IMR-90 (cell line): ENCODE measurements at regions not wholly inside any gene's neighbourhood (a gene's known extent, or its start where the extent isn't known, plus 50 kb on each side); places are given as distances from the start of the nearest gene placed in this dataset.

Experiments used
- BHLHE40 ChIP-seq: fragments of 150-350 bp; IDR thresholded peaks from 2 replicates; pipeline ENCODE4 v1.6.1; 2016; ENCODE audit warnings: mild to moderate bottlenecking, low read depth, low read length
- CEBPB ChIP-seq: IDR thresholded peaks from 2 replicates; pipeline ENCODE4 v1.6.1; 2012; ENCODE audit warnings: low read depth, low read length, improper control_type of control experiment
- MAZ ChIP-seq: IDR thresholded peaks from 2 replicates; pipeline ENCODE4 v1.6.1; 2012; ENCODE audit warnings: low read depth, mild to moderate bottlenecking, low read length, improper control_type of control experiment, moderate library complexity, borderline replicate concordance
- POLR2A ChIP-seq: IDR thresholded peaks from 2 replicates; pipeline ENCODE4 v1.6.1; 2012; ENCODE audit warnings: mild to moderate bottlenecking, low read depth, low read length
- RAD21 ChIP-seq: IDR thresholded peaks from 2 replicates; pipeline ENCODE4 v1.6.1; 2012; ENCODE audit warnings: low read length, improper control_type of control experiment
- RCOR1 ChIP-seq: IDR thresholded peaks from 2 replicates; pipeline ENCODE4 v1.6.1; 2012; ENCODE audit warnings: mild to moderate bottlenecking, low read length, improper control_type of control experiment; ENCODE audit not compliant: insufficient replicate concordance
- TF ChIP-seq, protein P1 (sequence below): conservative IDR thresholded peaks from 2 replicates; pipeline ENCODE4 v1.5.1; 2012; ENCODE audit warnings: mild to moderate bottlenecking, low read depth, low read length, improper control_type of control experiment

DNA sequence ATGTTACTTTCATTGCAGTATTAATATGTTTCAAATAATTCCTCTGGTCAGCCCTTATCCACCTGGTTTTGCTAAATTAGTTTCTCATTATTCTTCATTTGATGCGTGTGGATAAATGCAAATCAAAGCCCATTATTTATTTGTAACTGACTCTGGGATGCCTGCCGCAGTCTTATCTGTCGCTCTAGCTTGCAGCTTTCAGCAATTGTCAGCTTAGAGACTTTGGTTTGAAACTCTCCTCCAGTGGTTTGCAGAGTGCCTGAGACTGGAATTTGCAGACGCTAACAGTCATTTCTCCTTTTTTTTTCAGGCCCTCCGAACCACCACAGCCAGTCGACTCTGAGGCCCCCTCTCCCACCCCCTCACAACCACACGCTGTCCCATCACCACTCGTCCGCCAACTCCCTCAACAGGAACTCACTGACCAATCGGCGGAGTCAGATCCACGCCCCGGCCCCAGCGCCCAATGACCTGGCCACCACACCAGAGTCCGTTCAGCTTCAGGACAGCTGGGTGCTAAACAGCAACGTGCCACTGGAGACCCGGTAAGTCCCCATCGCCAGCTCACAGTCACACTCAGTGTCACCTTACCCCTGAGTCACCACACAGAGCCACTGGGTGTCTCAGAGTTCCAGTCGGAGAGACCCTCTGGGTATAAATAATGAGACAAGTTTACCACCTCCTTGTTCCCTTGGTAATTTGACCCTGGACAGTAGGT is 339.0 kb upstream of the WWC1 start:
- TF ChIP-seq, protein P1, sequence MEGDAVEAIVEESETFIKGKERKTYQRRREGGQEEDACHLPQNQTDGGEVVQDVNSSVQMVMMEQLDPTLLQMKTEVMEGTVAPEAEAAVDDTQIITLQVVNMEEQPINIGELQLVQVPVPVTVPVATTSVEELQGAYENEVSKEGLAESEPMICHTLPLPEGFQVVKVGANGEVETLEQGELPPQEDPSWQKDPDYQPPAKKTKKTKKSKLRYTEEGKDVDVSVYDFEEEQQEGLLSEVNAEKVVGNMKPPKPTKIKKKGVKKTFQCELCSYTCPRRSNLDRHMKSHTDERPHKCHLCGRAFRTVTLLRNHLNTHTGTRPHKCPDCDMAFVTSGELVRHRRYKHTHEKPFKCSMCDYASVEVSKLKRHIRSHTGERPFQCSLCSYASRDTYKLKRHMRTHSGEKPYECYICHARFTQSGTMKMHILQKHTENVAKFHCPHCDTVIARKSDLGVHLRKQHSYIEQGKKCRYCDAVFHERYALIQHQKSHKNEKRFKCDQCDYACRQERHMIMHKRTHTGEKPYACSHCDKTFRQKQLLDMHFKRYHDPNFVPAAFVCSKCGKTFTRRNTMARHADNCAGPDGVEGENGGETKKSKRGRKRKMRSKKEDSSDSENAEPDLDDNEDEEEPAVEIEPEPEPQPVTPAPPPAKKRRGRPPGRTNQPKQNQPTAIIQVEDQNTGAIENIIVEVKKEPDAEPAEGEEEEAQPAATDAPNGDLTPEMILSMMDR, result no peak
- no peak for TF ChIP-seq RAD21
- TF ChIP-seq POLR2A, result no peak
- no peak for TF ChIP-seq CEBPB
- no peak for TF ChIP-seq MAZ
- TF ChIP-seq BHLHE40, result no peak
- no peak for TF ChIP-seq RCOR1
